Smooth muscle cell (in vitro differentiated cells): ENCODE measurements at regions not wholly inside any gene's neighbourhood (a gene's known extent, or its start where the extent isn't known, plus 50 kb on each side); places are given as distances from the start of the nearest gene placed in this dataset.
"Not testable (repeated sequence)": the region's sequence is repeated elsewhere in the genome, so short reads cannot be mapped to it uniquely, and the experiment has no call there.

Experiments used
- DNase-seq: peaks from one replicate; lab custom pipeline; 2025; ENCODE audit not compliant: unreplicated experiment; lab: John Stamatoyannopoulos, UW
- H2AFZ ChIP-seq: fragments of 200-600 bp; sonication (generic); 2 replicates; pipeline ENCODE4 v1.6.0; 2016; ENCODE audit warnings: antibody characterized with exemption, low read depth, mild to moderate bottlenecking
- H3F3A ChIP-seq: fragments of 200-600 bp; sonication (generic); 2 replicates; pipeline ENCODE4 v1.6.0; 2017; ENCODE audit warnings: antibody characterized with exemption, low read depth
- H3K27ac ChIP-seq: fragments of 200-600 bp; sonication (generic); 2 replicates; pipeline ENCODE4 v1.5.1; 2016; ENCODE audit warnings: low read depth, mild to moderate bottlenecking
- H3K27me3 ChIP-seq: fragments of 200-600 bp; sonication (generic); 2 replicates; pipeline ENCODE4 v1.6.1; 2016; ENCODE audit warnings: low read depth, mild to moderate bottlenecking
- H3K36me3 ChIP-seq: fragments of 200-600 bp; sonication (generic); 2 replicates; pipeline ENCODE4 v1.5.1; 2016; ENCODE audit warnings: low read depth
- H3K4me1 ChIP-seq: fragments of 200-600 bp; sonication (generic); 2 replicates; pipeline ENCODE4 v1.5.1; 2016; ENCODE audit warnings: low read depth
- H3K4me2 ChIP-seq: fragments of 200-600 bp; sonication (generic); 2 replicates; pipeline ENCODE4 v1.6.0; 2016; ENCODE audit warnings: mild to moderate bottlenecking
- H3K4me3 ChIP-seq: fragments of 200-600 bp; sonication (generic); 2 replicates; pipeline ENCODE4 v1.5.1; 2016; ENCODE audit warnings: mild to moderate bottlenecking
- H3K79me2 ChIP-seq: fragments of 200-600 bp; sonication (generic); 2 replicates; pipeline ENCODE4 v1.6.0; 2016; ENCODE audit warnings: low read depth, mild to moderate bottlenecking
- H3K9ac ChIP-seq: fragments of 200-600 bp; sonication (generic); 2 replicates; pipeline ENCODE4 v1.6.0; 2016; ENCODE audit warnings: low read depth
- H3K9me3 ChIP-seq: fragments of 200-600 bp; sonication (generic); replicated peaks from 2 replicates; pipeline ENCODE4 v1.5.1; 2016; ENCODE audit warnings: low read depth
- H4K20me1 ChIP-seq: fragments of 200-600 bp; sonication (generic); 2 replicates; pipeline ENCODE4 v1.6.0; 2016; ENCODE audit warnings: low read depth
- WGBS: methylation state at CpG from one replicate; pipeline ENCODE4 v1.1.7; 2016; ENCODE audit warnings: low lambda C conversion rate; 5-methylcytosine and 5-hydroxymethylcytosine counted together
- TF ChIP-seq, protein P1 (sequence below): fragments of 200-600 bp; sonication (generic); IDR thresholded peaks from 2 replicates; pipeline ENCODE4 v1.5.1; 2017; ENCODE audit warnings: borderline replicate concordance, mild to moderate bottlenecking, antibody characterized with exemption; ENCODE audit not compliant: insufficient read depth, poor library complexity, severe bottlenecking

DNA sequence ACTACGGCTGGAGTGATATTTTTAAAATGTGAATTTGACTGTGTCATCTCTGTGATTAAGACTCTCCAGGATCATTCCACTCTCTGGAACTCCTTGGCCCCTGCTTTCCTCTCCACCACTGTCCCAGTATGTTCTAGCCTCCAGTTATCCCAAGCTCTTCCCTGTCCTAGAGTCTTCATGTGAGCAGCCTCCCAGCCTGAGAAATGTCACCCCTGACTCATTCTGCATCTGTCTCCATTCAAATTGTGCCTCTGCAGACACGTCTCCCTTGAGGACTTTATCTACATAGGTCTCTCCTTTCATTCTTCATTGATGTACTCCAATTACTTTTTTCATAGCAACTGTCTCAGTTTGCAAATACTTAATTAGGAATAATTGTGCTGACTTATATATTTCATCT is 317.7 kb upstream of the ADAMTS9 start:
- DNase-seq: no peak

GRCh38 chr3:65004795-65005295 is 317.0 kb upstream of the ADAMTS9 start:
- Histone ChIP-seq H2AFZ (no peak overlapping the region), H3K4me1 (peaks cover 15% of the 10 kb centered on the region), H3K9ac (no peak overlapping the region), H3K27ac (no peak overlapping the region), H3K4me2 (peak overlapping the region; percentile 53), H3K4me3 (no peak overlapping the region), H3K79me2 (no peaks in the 10 kb centered on the region), H3F3A (peaks cover 16% of the 10 kb centered on the region), H3K9me3 (no peaks in the 10 kb centered on the region), H3K27me3 (no peaks in the 10 kb centered on the region), H4K20me1 (no peaks in the 10 kb centered on the region), H3K36me3 (no peaks in the 10 kb centered on the region)
- WGBS: 80% methylated on average over 4 of the region's 4 CpGs
- DNase-seq: no peak
- TF ChIP-seq, protein P1, sequence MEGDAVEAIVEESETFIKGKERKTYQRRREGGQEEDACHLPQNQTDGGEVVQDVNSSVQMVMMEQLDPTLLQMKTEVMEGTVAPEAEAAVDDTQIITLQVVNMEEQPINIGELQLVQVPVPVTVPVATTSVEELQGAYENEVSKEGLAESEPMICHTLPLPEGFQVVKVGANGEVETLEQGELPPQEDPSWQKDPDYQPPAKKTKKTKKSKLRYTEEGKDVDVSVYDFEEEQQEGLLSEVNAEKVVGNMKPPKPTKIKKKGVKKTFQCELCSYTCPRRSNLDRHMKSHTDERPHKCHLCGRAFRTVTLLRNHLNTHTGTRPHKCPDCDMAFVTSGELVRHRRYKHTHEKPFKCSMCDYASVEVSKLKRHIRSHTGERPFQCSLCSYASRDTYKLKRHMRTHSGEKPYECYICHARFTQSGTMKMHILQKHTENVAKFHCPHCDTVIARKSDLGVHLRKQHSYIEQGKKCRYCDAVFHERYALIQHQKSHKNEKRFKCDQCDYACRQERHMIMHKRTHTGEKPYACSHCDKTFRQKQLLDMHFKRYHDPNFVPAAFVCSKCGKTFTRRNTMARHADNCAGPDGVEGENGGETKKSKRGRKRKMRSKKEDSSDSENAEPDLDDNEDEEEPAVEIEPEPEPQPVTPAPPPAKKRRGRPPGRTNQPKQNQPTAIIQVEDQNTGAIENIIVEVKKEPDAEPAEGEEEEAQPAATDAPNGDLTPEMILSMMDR: no peak

More for the DNA sequence above, 317.7 kb upstream of the ADAMTS9 start:
- Histone ChIP-seq H3K4me1 (peaks cover 15% of the 10 kb centered on the region), H3K27me3 (no peaks in the 10 kb centered on the region), H3K27ac (peak overlapping the region; percentile 46), H3K4me2 (peak overlapping the region; percentile 53), H3K4me3 (no peak overlapping the region), H3F3A (peaks cover 16% of the 10 kb centered on the region), H3K79me2 (no peaks in the 10 kb centered on the region), H3K36me3 (no peaks in the 10 kb centered on the region), H3K9ac (no peak overlapping the region), H2AFZ (no peak overlapping the region), H4K20me1 (no peaks in the 10 kb centered on the region), H3K9me3 (no peaks in the 10 kb centered on the region)
- WGBS: 38% methylated on average over 2 of the region's 2 CpGs
- TF ChIP-seq, protein P1: no peak

- H4K20me1 ChIP-seq: no peaks in the 10 kb centered on the region
- TF ChIP-seq, protein P1: no peak
- H3K79me2 ChIP-seq: no peaks in the 10 kb centered on the region
- H3K4me3 ChIP-seq: no peak overlapping the region
- peaks cover 16% of the 10 kb centered on the region for H3F3A ChIP-seq
- no peaks in the 10 kb centered on the region for H3K27me3 ChIP-seq
- H3K36me3 ChIP-seq: no peaks in the 10 kb centered on the region
- H3K27ac ChIP-seq: no peak overlapping the region
- no peak overlapping the region for H2AFZ ChIP-seq
- peaks cover 15% of the 10 kb centered on the region for H3K4me1 ChIP-seq
- H3K4me2 ChIP-seq: no peak overlapping the region
- WGBS: 41% methylated on average over 1 of the region's 1 CpG
- no peak for DNase-seq
- H3K9me3 ChIP-seq: no peaks in the 10 kb centered on the region
- no peak overlapping the region for H3K9ac ChIP-seq
These were observed 316.5 kb upstream of the ADAMTS9 start for GRCh38 chr3:65004306-65004705.

GRCh38 chr3:65001119-65001518 is 313.3 kb upstream of the ADAMTS9 start:
- H3K9ac ChIP-seq, H3K9me3 ChIP-seq, H4K20me1 ChIP-seq, H3K27me3 ChIP-seq, H3K79me2 ChIP-seq, H3K27ac ChIP-seq, H3K36me3 ChIP-seq, H2AFZ ChIP-seq, DNase-seq, H3K4me2 ChIP-seq, H3K4me3 ChIP-seq: not testable (repeated sequence)
- 95% methylated on average over 4 of the region's 4 CpGs for WGBS
- Histone ChIP-seq H3F3A (peaks cover 16% of the 10 kb centered on the region), H3K4me1 (peaks cover 12% of the 10 kb centered on the region)
